SK-N-SH treated with all-trans-retinoic acid at 6 μM for 48 hours (cell line): ENCODE measurements at regions not wholly inside any gene's neighbourhood (a gene's known extent, or its start where the extent isn't known, plus 50 kb on each side); places are given as distances from the start of the nearest gene placed in this dataset.

Experiments used
- GLIS3 ChIP-seq: fragments of 250-450 bp; sonication (Bioruptor Pico); IDR thresholded peaks from 2 replicates; pipeline ENCODE4 v1.5.0; 2020; ENCODE audit warnings: mild to moderate bottlenecking, moderate library complexity
- ZFP3 ChIP-seq: fragments of 250-450 bp; sonication (Bioruptor Pico); IDR thresholded peaks from 2 replicates; pipeline ENCODE4 v1.5.0; 2020; ENCODE audit warnings: mild to moderate bottlenecking, moderate library complexity
- ZFP30 ChIP-seq: fragments of 450-650 bp; formaldehyde crosslinking; IDR thresholded peaks from 2 replicates; pipeline ENCODE4 v1.5.0; 2022; ENCODE audit warnings: mild to moderate bottlenecking, moderate library complexity
- TF ChIP-seq, protein P1 (sequence below): fragments of 250-450 bp; sonication (Bioruptor Pico); IDR thresholded peaks from 2 replicates; pipeline ENCODE4 v1.5.0; 2020; ENCODE audit warnings: mild to moderate bottlenecking, moderate library complexity
- TF ChIP-seq, protein P2 (sequence below): fragments of 250-450 bp; sonication (Bioruptor Pico); IDR thresholded peaks from 2 replicates; pipeline ENCODE4 v1.8.0; 2020; ENCODE audit warnings: mild to moderate bottlenecking, moderate library complexity, borderline replicate concordance

DNA sequence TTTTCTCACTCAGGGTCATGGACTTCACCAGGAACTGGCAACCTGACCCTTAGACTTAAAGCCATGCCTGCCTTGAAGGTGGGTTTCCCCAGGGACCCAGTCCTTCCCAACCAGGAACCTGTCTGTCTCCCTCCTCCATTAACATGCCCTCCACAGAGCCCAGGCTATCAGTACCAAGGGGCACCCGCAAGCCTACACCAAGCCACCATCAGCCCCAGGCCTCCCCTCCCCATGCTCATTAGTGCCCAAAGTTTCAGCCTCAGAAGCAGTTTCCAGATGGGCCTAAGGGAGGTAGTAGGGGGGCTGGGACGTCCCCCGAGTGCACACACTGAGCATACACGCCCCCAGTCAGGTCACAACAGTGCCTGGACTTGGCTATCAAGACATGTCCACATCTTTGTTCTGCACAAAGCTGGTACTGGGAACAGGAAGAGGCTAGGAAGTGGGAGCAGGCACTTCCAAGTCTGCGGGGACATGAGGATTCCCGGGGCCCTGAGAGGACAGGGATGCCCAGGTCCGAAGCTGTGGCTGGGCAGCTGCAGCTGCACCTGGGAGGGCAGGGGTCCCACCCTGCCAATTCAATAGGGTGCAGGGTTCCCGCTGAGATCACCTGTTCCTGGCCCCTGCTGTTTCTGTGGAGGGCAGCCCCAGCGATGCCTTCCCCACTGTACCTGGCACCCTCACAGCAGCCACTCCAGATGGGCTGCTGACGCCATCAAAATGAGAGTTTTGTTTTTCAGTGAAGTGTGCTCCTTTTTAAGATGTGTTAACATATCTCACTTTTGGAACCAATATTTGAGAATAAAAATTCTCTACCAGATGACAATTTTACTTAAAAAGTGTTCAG lies 731.4 kb downstream of the NR4A2 start:
- no peak for TF ChIP-seq ZFP30 (CRISPR knock-in tag)
- TF ChIP-seq ZFP3 (CRISPR knock-in tag) = no peak
- TF ChIP-seq, protein P1, sequence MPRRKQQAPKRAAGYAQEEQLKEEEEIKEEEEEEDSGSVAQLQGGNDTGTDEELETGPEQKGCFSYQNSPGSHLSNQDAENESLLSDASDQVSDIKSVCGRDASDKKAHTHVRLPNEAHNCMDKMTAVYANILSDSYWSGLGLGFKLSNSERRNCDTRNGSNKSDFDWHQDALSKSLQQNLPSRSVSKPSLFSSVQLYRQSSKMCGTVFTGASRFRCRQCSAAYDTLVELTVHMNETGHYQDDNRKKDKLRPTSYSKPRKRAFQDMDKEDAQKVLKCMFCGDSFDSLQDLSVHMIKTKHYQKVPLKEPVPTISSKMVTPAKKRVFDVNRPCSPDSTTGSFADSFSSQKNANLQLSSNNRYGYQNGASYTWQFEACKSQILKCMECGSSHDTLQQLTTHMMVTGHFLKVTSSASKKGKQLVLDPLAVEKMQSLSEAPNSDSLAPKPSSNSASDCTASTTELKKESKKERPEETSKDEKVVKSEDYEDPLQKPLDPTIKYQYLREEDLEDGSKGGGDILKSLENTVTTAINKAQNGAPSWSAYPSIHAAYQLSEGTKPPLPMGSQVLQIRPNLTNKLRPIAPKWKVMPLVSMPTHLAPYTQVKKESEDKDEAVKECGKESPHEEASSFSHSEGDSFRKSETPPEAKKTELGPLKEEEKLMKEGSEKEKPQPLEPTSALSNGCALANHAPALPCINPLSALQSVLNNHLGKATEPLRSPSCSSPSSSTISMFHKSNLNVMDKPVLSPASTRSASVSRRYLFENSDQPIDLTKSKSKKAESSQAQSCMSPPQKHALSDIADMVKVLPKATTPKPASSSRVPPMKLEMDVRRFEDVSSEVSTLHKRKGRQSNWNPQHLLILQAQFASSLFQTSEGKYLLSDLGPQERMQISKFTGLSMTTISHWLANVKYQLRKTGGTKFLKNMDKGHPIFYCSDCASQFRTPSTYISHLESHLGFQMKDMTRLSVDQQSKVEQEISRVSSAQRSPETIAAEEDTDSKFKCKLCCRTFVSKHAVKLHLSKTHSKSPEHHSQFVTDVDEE (CRISPR knock-in tag) = no peak
- TF ChIP-seq, protein P2, sequence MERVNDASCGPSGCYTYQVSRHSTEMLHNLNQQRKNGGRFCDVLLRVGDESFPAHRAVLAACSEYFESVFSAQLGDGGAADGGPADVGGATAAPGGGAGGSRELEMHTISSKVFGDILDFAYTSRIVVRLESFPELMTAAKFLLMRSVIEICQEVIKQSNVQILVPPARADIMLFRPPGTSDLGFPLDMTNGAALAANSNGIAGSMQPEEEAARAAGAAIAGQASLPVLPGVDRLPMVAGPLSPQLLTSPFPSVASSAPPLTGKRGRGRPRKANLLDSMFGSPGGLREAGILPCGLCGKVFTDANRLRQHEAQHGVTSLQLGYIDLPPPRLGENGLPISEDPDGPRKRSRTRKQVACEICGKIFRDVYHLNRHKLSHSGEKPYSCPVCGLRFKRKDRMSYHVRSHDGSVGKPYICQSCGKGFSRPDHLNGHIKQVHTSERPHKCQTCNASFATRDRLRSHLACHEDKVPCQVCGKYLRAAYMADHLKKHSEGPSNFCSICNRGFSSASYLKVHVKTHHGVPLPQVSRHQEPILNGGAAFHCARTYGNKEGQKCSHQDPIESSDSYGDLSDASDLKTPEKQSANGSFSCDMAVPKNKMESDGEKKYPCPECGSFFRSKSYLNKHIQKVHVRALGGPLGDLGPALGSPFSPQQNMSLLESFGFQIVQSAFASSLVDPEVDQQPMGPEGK (CRISPR knock-in tag) = no peak
- no peak for TF ChIP-seq GLIS3 (CRISPR knock-in tag)
